ENCODE measurements at regions not wholly inside any gene's neighbourhood (a gene's known extent, or its start where the extent isn't known, plus 50 kb on each side); places are given as distances from the start of the nearest gene placed in this dataset.
"Not testable (repeated sequence)": the region's sequence is repeated elsewhere in the genome, so short reads cannot be mapped to it uniquely, and the experiment has no call there.

- no peak overlapping the region for H3K9ac ChIP-seq (ENCODE audit: low read length)
- H3K9me3 ChIP-seq (ENCODE audit: control insufficient read depth, low read depth, low read length), result no peaks in the 10 kb centered on the region
- H3K27me3 ChIP-seq (ENCODE audit: control insufficient read depth, insufficient read depth, low read length), result no peaks in the 10 kb centered on the region
- H3K4me3 ChIP-seq (ENCODE audit: low read length), result no peak overlapping the region
- no peaks in the 10 kb centered on the region for H3K36me3 ChIP-seq (ENCODE audit: control insufficient read depth, low read depth, low read length)
- H3K27ac ChIP-seq (ENCODE audit: low read length), result no peak overlapping the region
- H3K4me1 ChIP-seq (ENCODE audit: control insufficient read depth, low read depth, low read length), result no peaks in the 10 kb centered on the region
These were observed 208.5 kb upstream of the SSTR4 start for GRCh38 chr20:22826306-22827230.

DNA sequence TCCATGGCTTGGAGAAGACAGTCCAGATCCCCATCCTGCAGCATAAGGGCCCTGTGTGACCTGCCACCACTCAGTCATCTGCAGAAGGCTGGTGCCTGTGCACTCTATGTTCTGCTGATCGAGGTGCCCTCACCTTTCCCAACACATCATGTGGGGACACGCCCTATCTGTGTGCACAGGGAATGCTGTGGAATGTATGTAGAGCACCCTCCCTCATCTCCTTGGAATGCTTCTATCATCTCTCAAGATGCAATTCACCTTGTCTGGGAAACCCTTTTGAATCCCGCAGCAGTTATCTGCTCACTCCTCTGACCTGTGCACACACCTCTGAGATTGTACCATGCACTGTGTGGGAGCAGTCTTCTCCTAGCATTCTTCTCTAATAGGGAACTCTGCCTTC, 207.2 kb upstream of the SSTR4 start:
- no peak overlapping the region for H3K27ac ChIP-seq (ENCODE audit: low read length)
- H3K9ac ChIP-seq (ENCODE audit: low read length), result no peak overlapping the region
- H3K36me3 ChIP-seq (ENCODE audit: control insufficient read depth, low read depth, low read length), result no peaks in the 10 kb centered on the region
- no peaks in the 10 kb centered on the region for H3K4me1 ChIP-seq (ENCODE audit: control insufficient read depth, low read depth, low read length)
- no peaks in the 10 kb centered on the region for H3K9me3 ChIP-seq (ENCODE audit: control insufficient read depth, low read depth, low read length)
- H3K27me3 ChIP-seq (ENCODE audit: control insufficient read depth, insufficient read depth, low read length), result no peaks in the 10 kb centered on the region
- H3K4me3 ChIP-seq (ENCODE audit: low read length), result no peak overlapping the region

GRCh38 chr20:22829356-22829755, 205.8 kb upstream of the SSTR4 start:
- no peak overlapping the region for H3K4me3 ChIP-seq (ENCODE audit: low read length)
- H3K27me3 ChIP-seq (ENCODE audit: control insufficient read depth, insufficient read depth, low read length), result no peaks in the 10 kb centered on the region
- H3K9me3 ChIP-seq (ENCODE audit: control insufficient read depth, low read depth, low read length), result no peaks in the 10 kb centered on the region
- no peak overlapping the region for H3K9ac ChIP-seq (ENCODE audit: low read length)
- no peaks in the 10 kb centered on the region for H3K4me1 ChIP-seq (ENCODE audit: control insufficient read depth, low read depth, low read length)
- H3K36me3 ChIP-seq (ENCODE audit: control insufficient read depth, low read depth, low read length), result no peaks in the 10 kb centered on the region
- H3K27ac ChIP-seq (ENCODE audit: low read length), result no peak overlapping the region

DNA sequence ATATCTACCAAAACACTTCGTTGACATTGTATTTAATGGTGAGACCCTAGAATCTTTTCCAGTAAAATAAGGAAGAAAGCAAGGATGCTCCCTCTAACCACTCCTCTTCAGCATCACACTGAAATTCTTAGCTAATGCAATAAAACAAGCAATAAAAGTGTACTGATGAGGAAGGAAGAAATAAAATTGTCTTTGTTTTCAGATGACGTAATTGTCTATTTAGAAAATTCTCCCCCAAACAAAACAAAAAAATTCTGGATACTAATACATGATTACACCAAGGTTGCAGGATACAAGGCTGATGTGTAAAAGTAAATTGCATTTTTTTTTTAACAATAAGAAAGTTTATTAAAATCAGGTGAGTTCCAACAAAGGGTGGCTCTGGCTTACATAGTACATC, 205.0 kb upstream of the SSTR4 start:
- Histone ChIP-seq H3K9me3 (ENCODE audit: control insufficient read depth, low read depth, low read length) (no peaks in the 10 kb centered on the region), H3K9ac (ENCODE audit: low read length) (no peak overlapping the region), H3K27ac (ENCODE audit: low read length) (no peak overlapping the region), H3K27me3 (ENCODE audit: control insufficient read depth, insufficient read depth, low read length) (no peaks in the 10 kb centered on the region), H3K4me1 (ENCODE audit: control insufficient read depth, low read depth, low read length) (no peaks in the 10 kb centered on the region), H3K36me3 (ENCODE audit: control insufficient read depth, low read depth, low read length) (no peaks in the 10 kb centered on the region), H3K4me3 (ENCODE audit: low read length) (no peak overlapping the region)

- not testable (repeated sequence) for H3K9me3 ChIP-seq (ENCODE audit: control insufficient read depth, low read depth, low read length); H3K9ac ChIP-seq (ENCODE audit: low read length); H3K27ac ChIP-seq (ENCODE audit: low read length); H3K36me3 ChIP-seq (ENCODE audit: control insufficient read depth, low read depth, low read length); H3K4me3 ChIP-seq (ENCODE audit: low read length); H3K4me1 ChIP-seq (ENCODE audit: control insufficient read depth, low read depth, low read length); H3K27me3 ChIP-seq (ENCODE audit: control insufficient read depth, insufficient read depth, low read length)
These were observed 204.4 kb upstream of the SSTR4 start for GRCh38 chr20:22830715-22831114.

GRCh38 chr20:22833851-22834250, 201.3 kb upstream of the SSTR4 start:
- H3K36me3 ChIP-seq (ENCODE audit: control insufficient read depth, low read depth, low read length), result no peaks in the 10 kb centered on the region
- H3K4me1 ChIP-seq (ENCODE audit: control insufficient read depth, low read depth, low read length), result no peaks in the 10 kb centered on the region
- no peak overlapping the region for H3K27ac ChIP-seq (ENCODE audit: low read length)
- no peak overlapping the region for H3K9ac ChIP-seq (ENCODE audit: low read length)
- H3K9me3 ChIP-seq (ENCODE audit: control insufficient read depth, low read depth, low read length), result no peaks in the 10 kb centered on the region
- H3K27me3 ChIP-seq (ENCODE audit: control insufficient read depth, insufficient read depth, low read length), result no peaks in the 10 kb centered on the region
- no peak overlapping the region for H3K4me3 ChIP-seq (ENCODE audit: low read length)

GRCh38 chr20:22834651-22835256, 200.4 kb upstream of the SSTR4 start:
- no peaks in the 10 kb centered on the region for H3K27me3 ChIP-seq (ENCODE audit: control insufficient read depth, insufficient read depth, low read length)
- H3K9ac ChIP-seq (ENCODE audit: low read length), result no peak overlapping the region
- no peaks in the 10 kb centered on the region for H3K4me1 ChIP-seq (ENCODE audit: control insufficient read depth, low read depth, low read length)
- no peak overlapping the region for H3K27ac ChIP-seq (ENCODE audit: low read length)
- H3K4me3 ChIP-seq (ENCODE audit: low read length), result no peak overlapping the region
- H3K36me3 ChIP-seq (ENCODE audit: control insufficient read depth, low read depth, low read length), result no peaks in the 10 kb centered on the region
- H3K9me3 ChIP-seq (ENCODE audit: control insufficient read depth, low read depth, low read length), result no peaks in the 10 kb centered on the region

- Histone ChIP-seq H3K9ac (ENCODE audit: low read length) (no peak overlapping the region), H3K27me3 (ENCODE audit: control insufficient read depth, insufficient read depth, low read length) (no peaks in the 10 kb centered on the region), H3K27ac (ENCODE audit: low read length) (no peak overlapping the region), H3K4me1 (ENCODE audit: control insufficient read depth, low read depth, low read length) (no peaks in the 10 kb centered on the region), H3K36me3 (ENCODE audit: control insufficient read depth, low read depth, low read length) (no peaks in the 10 kb centered on the region), H3K9me3 (ENCODE audit: control insufficient read depth, low read depth, low read length) (no peaks in the 10 kb centered on the region), H3K4me3 (ENCODE audit: low read length) (no peak overlapping the region)
These were observed 198.9 kb upstream of the SSTR4 start for GRCh38 chr20:22836211-22836610.

GRCh38 chr20:22836877-22837276, 198.2 kb upstream of the SSTR4 start:
- Histone ChIP-seq H3K27me3 (ENCODE audit: control insufficient read depth, insufficient read depth, low read length) (no peaks in the 10 kb centered on the region), H3K36me3 (ENCODE audit: control insufficient read depth, low read depth, low read length) (no peaks in the 10 kb centered on the region), H3K9ac (ENCODE audit: low read length) (no peak overlapping the region), H3K27ac (ENCODE audit: low read length) (no peak overlapping the region), H3K4me3 (ENCODE audit: low read length) (no peak overlapping the region), H3K4me1 (ENCODE audit: control insufficient read depth, low read depth, low read length) (no peaks in the 10 kb centered on the region), H3K9me3 (ENCODE audit: control insufficient read depth, low read depth, low read length) (no peaks in the 10 kb centered on the region)

DNA sequence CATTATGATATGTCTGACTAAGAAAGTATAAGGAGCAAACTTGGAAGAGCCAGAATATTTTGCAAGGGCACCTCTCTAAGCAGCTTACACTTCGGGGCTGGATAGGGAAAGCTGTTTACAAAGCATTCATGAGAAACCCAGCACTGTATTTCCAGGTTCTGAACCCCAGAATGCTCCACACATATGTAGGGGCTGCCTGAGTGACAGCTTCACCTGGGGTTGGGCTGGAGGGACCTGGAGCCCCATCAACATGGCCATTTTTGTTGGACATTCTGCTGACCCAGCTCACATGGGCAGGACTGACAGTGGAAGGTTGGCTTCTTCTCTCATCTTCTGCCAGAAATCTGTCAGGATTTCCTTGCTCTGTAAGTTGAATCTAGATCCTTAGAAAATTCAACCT, 197.1 kb upstream of the SSTR4 start:
- H3K9ac ChIP-seq (ENCODE audit: low read length), result no peak overlapping the region
- no peaks in the 10 kb centered on the region for H3K27me3 ChIP-seq (ENCODE audit: control insufficient read depth, insufficient read depth, low read length)
- no peaks in the 10 kb centered on the region for H3K4me1 ChIP-seq (ENCODE audit: control insufficient read depth, low read depth, low read length)
- H3K27ac ChIP-seq (ENCODE audit: low read length), result no peak overlapping the region
- no peaks in the 10 kb centered on the region for H3K36me3 ChIP-seq (ENCODE audit: control insufficient read depth, low read depth, low read length)
- H3K9me3 ChIP-seq (ENCODE audit: control insufficient read depth, low read depth, low read length), result no peaks in the 10 kb centered on the region
- H3K4me3 ChIP-seq (ENCODE audit: low read length), result no peak overlapping the region

DNA sequence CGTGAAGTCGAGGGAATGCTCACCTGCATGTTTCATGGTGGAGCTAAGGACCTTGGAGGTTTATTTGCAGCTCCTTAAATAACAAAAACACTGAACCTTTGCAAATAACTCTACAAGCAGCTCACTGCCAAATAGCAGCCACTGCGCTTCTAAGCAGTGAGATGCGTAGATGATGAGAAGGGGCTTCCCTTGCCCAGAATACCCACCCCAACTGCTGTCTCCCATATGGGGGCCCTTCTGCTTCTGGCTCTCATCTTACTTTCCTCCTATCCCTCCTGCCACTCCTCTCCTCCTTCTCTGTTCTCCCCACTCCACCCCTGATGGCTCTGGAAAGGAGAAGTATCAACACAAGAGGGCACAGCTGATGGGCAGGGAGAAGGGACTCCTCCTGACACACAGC, 193.3 kb upstream of the SSTR4 start:
- Histone ChIP-seq H3K27me3 (ENCODE audit: control insufficient read depth, insufficient read depth, low read length) (no peaks in the 10 kb centered on the region), H3K4me3 (ENCODE audit: low read length) (no peak overlapping the region), H3K36me3 (ENCODE audit: control insufficient read depth, low read depth, low read length) (no peaks in the 10 kb centered on the region), H3K4me1 (ENCODE audit: control insufficient read depth, low read depth, low read length) (no peaks in the 10 kb centered on the region), H3K9ac (ENCODE audit: low read length) (no peak overlapping the region), H3K27ac (ENCODE audit: low read length) (no peak overlapping the region), H3K9me3 (ENCODE audit: control insufficient read depth, low read depth, low read length) (no peaks in the 10 kb centered on the region)

- H3K4me1 ChIP-seq (ENCODE audit: control insufficient read depth, low read depth, low read length), result no peaks in the 10 kb centered on the region
- no peaks in the 10 kb centered on the region for H3K36me3 ChIP-seq (ENCODE audit: control insufficient read depth, low read depth, low read length)
- H3K9ac ChIP-seq (ENCODE audit: low read length), result no peak overlapping the region
- H3K27ac ChIP-seq (ENCODE audit: low read length), result no peak overlapping the region
- no peak overlapping the region for H3K4me3 ChIP-seq (ENCODE audit: low read length)
- H3K27me3 ChIP-seq (ENCODE audit: control insufficient read depth, insufficient read depth, low read length), result no peaks in the 10 kb centered on the region
- H3K9me3 ChIP-seq (ENCODE audit: control insufficient read depth, low read depth, low read length), result no peaks in the 10 kb centered on the region
These were observed 192.3 kb upstream of the SSTR4 start for GRCh38 chr20:22842793-22843192.
